Endothelial cell of umbilical vein (primary cell): ENCODE measurements at regions not wholly inside any gene's neighbourhood (a gene's known extent, or its start where the extent isn't known, plus 50 kb on each side); places are given as distances from the start of the nearest gene placed in this dataset.

Source experiments
- BruUV-seq: library from RNA; stranded (reverse); fragments of 400-500 nt; replicated peaks from 2 replicates; lab custom pipeline; 2021; lab: Mats Ljungman, UMichigan
- CTCF ChIA-PET: fragments of 300-600, 350-600 bp; sonication (Branson Sonifier 250); formaldehyde crosslinking; loops from one replicate; lab custom pipeline; 2021; ENCODE audit warnings: antibody characterized with exemption, inconsistent platforms; lab: Charles Lee
- POLR2A ChIA-PET: fragments of 300-600, 350-600 bp; sonication (Branson Sonifier 250); formaldehyde crosslinking; loops from one replicate; lab custom pipeline; 2021; ENCODE audit warnings: antibody characterized with exemption, inconsistent platforms; lab: Charles Lee
- DNase-seq: peaks from one replicate; pipeline ENCODE4 v3.0.0-alpha.2; 2011; ENCODE audit warnings: low read depth, low spot score
- FAIRE-seq: peaks from 2 replicates; lab custom pipeline; 2011; peaks lifted over from hg19 to GRCh38; lab: Jason Lieb, UNC
- H2AFZ ChIP-seq: 2 replicates; pipeline ENCODE4 v1.6.0; 2012; ENCODE audit warnings: low read depth, low read length, control low read depth, inconsistent platforms
- H3K27ac ChIP-seq: 2 replicates; pipeline ENCODE4 v1.5.1; 2011; ENCODE audit warnings: low read depth, mild to moderate bottlenecking, control low read depth, low read length, moderate library complexity; ENCODE audit not compliant: insufficient read depth
- H3K27me3 ChIP-seq, 2 experiments: 2 replicates each; pipeline versions ENCODE4 v1.6.0 to v1.6.1; 2011; ENCODE audit warnings: low read length in 2 of 2, mixed read lengths in 1 of 2; ENCODE audit not compliant: control insufficient read depth in 2 of 2, insufficient read depth in 2 of 2
- H3K36me3 ChIP-seq, 2 experiments: 2 replicates in 1 of 2; 3 replicates in 1 of 2; pipeline ENCODE4 v1.5.1; 2011; ENCODE audit warnings: low read length in 2 of 2, mild to moderate bottlenecking in 1 of 2, moderate library complexity in 1 of 2; ENCODE audit not compliant: control insufficient read depth in 2 of 2, insufficient read depth in 2 of 2; ENCODE audit errors: extremely low read depth in 1 of 2
- H3K4me1 ChIP-seq: 3 replicates; pipeline ENCODE4 v1.5.1; 2011; ENCODE audit warnings: mild to moderate bottlenecking, low read length; ENCODE audit not compliant: control insufficient read depth, insufficient read depth; ENCODE audit errors: extremely low read depth
- H3K4me2 ChIP-seq: 2 replicates; pipeline ENCODE4 v1.6.1; 2011; ENCODE audit warnings: low read length, control low read depth, mixed read lengths; ENCODE audit not compliant: insufficient read depth
- H3K4me3 ChIP-seq, 3 experiments: fragments of 200-600 bp in 1 of 3; sonication (generic), shearing (Covaris generic) in 1 of 3; replicated peaks in 1 of 3; 2 replicates each; pipeline ENCODE4 v1.5.1; 2011 to 2016; ENCODE audit warnings: control low read depth in 3 of 3, low read length in 3 of 3, mild to moderate bottlenecking in 2 of 3, inconsistent platforms in 1 of 3, low read depth in 1 of 3, moderate library complexity in 1 of 3; ENCODE audit not compliant: insufficient read depth in 1 of 3
- H3K79me2 ChIP-seq: 2 replicates; pipeline ENCODE4 v1.6.0; 2012; ENCODE audit warnings: low read length, inconsistent platforms; ENCODE audit not compliant: control insufficient read depth, insufficient read depth
- H3K9ac ChIP-seq: replicated peaks from 2 replicates; pipeline ENCODE3; 2011; ENCODE audit warnings: low read length, control low read depth; ENCODE audit not compliant: insufficient read depth; ENCODE audit errors: extremely low read depth
- H3K9me1 ChIP-seq: replicated peaks from 3 replicates; pipeline ENCODE4 v1.6.0; 2011; ENCODE audit warnings: mild to moderate bottlenecking, low read length; ENCODE audit not compliant: control insufficient read depth, insufficient read depth; ENCODE audit errors: extremely low read depth
- H3K9me3 ChIP-seq: replicated peaks from 2 replicates; pipeline ENCODE4 v1.5.1; 2012; ENCODE audit warnings: low read length, inconsistent platforms; ENCODE audit not compliant: control insufficient read depth, insufficient read depth
- H4K20me1 ChIP-seq: replicated peaks from 2 replicates; pipeline ENCODE3; 2011; ENCODE audit warnings: mild to moderate bottlenecking, low read length; ENCODE audit not compliant: control insufficient read depth, insufficient read depth; ENCODE audit errors: extremely low read depth
- EZH2 ChIP-seq: IDR thresholded peaks from 2 replicates; pipeline ENCODE4 v1.6.1; 2012; ENCODE audit warnings: borderline replicate concordance, low read depth, mild to moderate bottlenecking, moderate library complexity, low read length, inconsistent platforms; ENCODE audit not compliant: severe bottlenecking
- FOS ChIP-seq: IDR thresholded peaks from 2 replicates; pipeline ENCODE4 v1.6.1; 2011; ENCODE audit warnings: mild to moderate bottlenecking, low read length, moderate library complexity, borderline replicate concordance; ENCODE audit not compliant: insufficient read depth
- GATA2 ChIP-seq: IDR thresholded peaks from 2 replicates; pipeline ENCODE4 v1.7.0; 2011; ENCODE audit warnings: low read depth, mild to moderate bottlenecking, moderate library complexity, mixed read lengths, low read length; ENCODE audit not compliant: insufficient read length, insufficient read depth
- JUN ChIP-seq: IDR thresholded peaks from 2 replicates; pipeline ENCODE4 v1.6.1; 2011; ENCODE audit warnings: borderline replicate concordance, low read depth; ENCODE audit not compliant: insufficient read length, insufficient read depth
- MYC ChIP-seq: IDR thresholded peaks from one replicate; pipeline ENCODE4 v1.6.1; 2011; ENCODE audit warnings: mild to moderate bottlenecking, low read depth, low read length
- POLR2A ChIP-seq: IDR thresholded peaks from 2 replicates; pipeline ENCODE4 v1.6.1; 2012; ENCODE audit warnings: low read depth, mild to moderate bottlenecking, control low read depth, low read length
- POLR2AphosphoS5 ChIP-seq: IDR thresholded peaks from 2 replicates; pipeline ENCODE4 v1.6.1; 2012; ENCODE audit warnings: low read depth, mild to moderate bottlenecking, control low read depth, low read length, moderate library complexity; ENCODE audit not compliant: insufficient read depth
- dilution Hi-C: fragments of 300-500 bp; cut with MboI; formaldehyde crosslinking; loops from one replicate; pipeline ENCODE4 v1.15.0; 2019; ENCODE audit warnings: low sequenced_read_pairs; ENCODE audit not compliant: extremely low pct_ligation_motif_present
- intact Hi-C: fragments of 100-400 bp; cut with micrococcal nuclease; formaldehyde crosslinking; loops from one replicate; pipeline ENCODE4 v1.10.0; 2022
- TF ChIP-seq, protein P1 (sequence below), 2 donors: IDR thresholded peaks; 1 replicate in 1 of 2; 2 replicates in 1 of 2; pipeline ENCODE4 v1.5.1; 2011; ENCODE audit warnings: low read length in 2 of 2, mild to moderate bottlenecking in 2 of 2, moderate library complexity in 2 of 2, control low read depth in 1 of 2, inconsistent platforms in 1 of 2, low read depth in 1 of 2; ENCODE audit not compliant: insufficient read depth in 1 of 2; ENCODE audit errors: extremely low read depth in 1 of 2
- TF ChIP-seq, protein P2 (sequence below): IDR thresholded peaks from 2 replicates; pipeline ENCODE4 v1.6.1; 2011; ENCODE audit not compliant: insufficient read depth, insufficient read length

DNA sequence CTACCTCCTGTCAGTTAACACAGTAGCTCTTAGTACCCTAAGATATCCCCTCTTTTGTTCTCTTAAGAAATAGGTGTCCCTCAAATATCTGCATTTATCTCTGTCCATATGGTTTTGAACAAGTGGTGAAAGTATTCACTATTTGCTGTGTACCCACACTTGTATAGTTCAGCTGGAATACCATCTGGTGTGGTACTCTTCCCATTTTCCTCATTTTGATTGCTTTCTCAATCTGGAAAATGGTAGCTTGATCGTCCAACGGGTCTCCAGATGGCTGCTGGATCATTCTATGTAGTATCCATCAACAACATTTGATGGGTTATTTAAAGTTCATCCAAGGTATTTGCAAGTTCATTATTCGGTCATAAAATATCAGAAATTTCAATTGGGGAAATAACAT is 100.3 kb upstream of the DPYD start:
- dilution Hi-C loops (no loop called here), intact Hi-C loops (no loop called here)
- Histone ChIP-seq H3K36me3 (no peaks in the 10 kb centered on the region), H3K9me1 (no peaks in the 10 kb centered on the region), H2AFZ (no peak overlapping the region), H3K9ac (no peak overlapping the region), H4K20me1 (no peaks in the 10 kb centered on the region), H3K4me1 (peaks cover 3% of the 10 kb centered on the region), H3K79me2 (no peaks in the 10 kb centered on the region), H3K4me2 (no peak overlapping the region), H3K4me3 (no peak overlapping the region), H3K9me3 (no peaks in the 10 kb centered on the region), H3K27me3 (no peaks in the 10 kb centered on the region), H3K27ac (no peak overlapping the region)
- no peak for FAIRE-seq
- ChIA-PET POLR2A (no interaction called here), CTCF (no interaction called here)
- BruUV-seq = no TSS peak
- TF ChIP-seq EZH2 (no peak), FOS (no peak), POLR2AphosphoS5 (no peak), JUN (no peak), MYC (no peak), GATA2 (no peak), POLR2A (no peak)
- TF ChIP-seq, protein P1, sequence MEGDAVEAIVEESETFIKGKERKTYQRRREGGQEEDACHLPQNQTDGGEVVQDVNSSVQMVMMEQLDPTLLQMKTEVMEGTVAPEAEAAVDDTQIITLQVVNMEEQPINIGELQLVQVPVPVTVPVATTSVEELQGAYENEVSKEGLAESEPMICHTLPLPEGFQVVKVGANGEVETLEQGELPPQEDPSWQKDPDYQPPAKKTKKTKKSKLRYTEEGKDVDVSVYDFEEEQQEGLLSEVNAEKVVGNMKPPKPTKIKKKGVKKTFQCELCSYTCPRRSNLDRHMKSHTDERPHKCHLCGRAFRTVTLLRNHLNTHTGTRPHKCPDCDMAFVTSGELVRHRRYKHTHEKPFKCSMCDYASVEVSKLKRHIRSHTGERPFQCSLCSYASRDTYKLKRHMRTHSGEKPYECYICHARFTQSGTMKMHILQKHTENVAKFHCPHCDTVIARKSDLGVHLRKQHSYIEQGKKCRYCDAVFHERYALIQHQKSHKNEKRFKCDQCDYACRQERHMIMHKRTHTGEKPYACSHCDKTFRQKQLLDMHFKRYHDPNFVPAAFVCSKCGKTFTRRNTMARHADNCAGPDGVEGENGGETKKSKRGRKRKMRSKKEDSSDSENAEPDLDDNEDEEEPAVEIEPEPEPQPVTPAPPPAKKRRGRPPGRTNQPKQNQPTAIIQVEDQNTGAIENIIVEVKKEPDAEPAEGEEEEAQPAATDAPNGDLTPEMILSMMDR (IDR thresholded peaks at IDR 0.05; ENCODE audit: extremely low read depth in 1 of 2, insufficient read depth in 1 of 2, low read depth in 1 of 2, low read length in 2 of 2) = no peak
- TF ChIP-seq, protein P2, sequence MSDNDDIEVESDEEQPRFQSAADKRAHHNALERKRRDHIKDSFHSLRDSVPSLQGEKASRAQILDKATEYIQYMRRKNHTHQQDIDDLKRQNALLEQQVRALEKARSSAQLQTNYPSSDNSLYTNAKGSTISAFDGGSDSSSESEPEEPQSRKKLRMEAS = no peak
- no peak for DNase-seq
